ENCODE measurements at regions not wholly inside any gene's neighbourhood (a gene's known extent, or its start where the extent isn't known, plus 50 kb on each side); places are given as distances from the start of the nearest gene placed in this dataset.
"Not testable (repeated sequence)": the region's sequence is repeated elsewhere in the genome, so short reads cannot be mapped to it uniquely, and the experiment has no call there.

DNA sequence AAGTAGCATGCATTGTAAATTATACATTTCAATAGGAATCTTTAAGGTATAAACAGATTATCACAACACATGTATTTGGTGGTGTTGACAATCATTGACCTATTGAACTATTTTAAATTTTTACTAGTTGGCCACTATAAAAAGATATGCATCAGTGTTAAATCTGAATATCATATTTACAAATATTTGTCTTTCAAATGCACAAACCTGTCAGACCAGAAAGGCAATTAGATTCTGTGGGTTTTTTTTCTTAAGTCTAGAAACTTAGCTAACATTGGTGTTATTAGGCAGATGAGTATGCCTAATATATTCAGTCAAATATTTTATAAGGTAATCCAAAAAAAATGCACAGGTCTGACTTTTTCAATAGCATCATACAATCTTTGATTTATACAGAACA, 241.4 kb upstream of the DGKB start:
- no peak overlapping the region for H3K27ac Mint-ChIP-seq
- no peak for ATAC-seq
- H3K9me3 Mint-ChIP-seq = peaks cover 0 to 20% (median 2%) of the 10 kb centered on the region in 9 donors
- no peaks in the 10 kb centered on the region for H3K4me1 Mint-ChIP-seq
- H3K4me3 Mint-ChIP-seq = no peak overlapping the region
- no peak for DNase-seq
- POLR2A ChIA-PET = no interaction called here
- no peaks in the 10 kb centered on the region for H3K27me3 Mint-ChIP-seq
- no peaks in the 10 kb centered on the region for H3K36me3 Mint-ChIP-seq

DNA sequence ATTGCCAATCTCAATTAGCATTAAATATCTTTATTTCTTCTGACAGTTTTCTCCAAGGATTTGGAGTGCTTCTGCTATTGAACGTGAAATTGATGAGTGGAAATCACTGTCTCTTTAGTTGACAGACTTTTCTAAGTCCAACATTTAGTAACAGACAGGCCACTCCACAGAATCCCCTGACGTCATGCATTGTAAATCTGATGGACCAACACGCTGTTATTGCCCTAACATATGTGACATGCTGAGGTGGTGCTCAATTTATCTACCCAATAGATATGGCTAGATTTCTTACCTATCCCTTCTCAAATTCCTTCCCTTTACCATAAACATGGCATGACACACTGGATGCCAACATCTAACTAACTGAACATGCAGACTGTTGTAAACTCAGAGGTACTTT, 240.6 kb upstream of the DGKB start:
- Mint-ChIP-seq H3K4me3 (no peak overlapping the region), H3K36me3 (no peaks in the 10 kb centered on the region), H3K27me3 (no peaks in the 10 kb centered on the region), H3K27ac (no peak overlapping the region), H3K9me3 (peaks cover 0 to 19% (median 0%) of the 10 kb centered on the region in 9 donors), H3K4me1 (no peaks in the 10 kb centered on the region)
- ATAC-seq (no peak), DNase-seq (no peak)
- POLR2A ChIA-PET = no interaction called here

- no peak for ATAC-seq
- H3K36me3 Mint-ChIP-seq = no peaks in the 10 kb centered on the region
- H3K4me1 Mint-ChIP-seq = no peaks in the 10 kb centered on the region
- H3K27ac Mint-ChIP-seq = no peak overlapping the region
- POLR2A ChIA-PET = no interaction called here
- H3K27me3 Mint-ChIP-seq = no peaks in the 10 kb centered on the region
- H3K9me3 Mint-ChIP-seq = peaks cover 0 to 17% (median 2%) of the 10 kb centered on the region in 9 donors
- no peak overlapping the region for H3K4me3 Mint-ChIP-seq
- DNase-seq = no peak
These were observed 237.9 kb upstream of the DGKB start for GRCh38 chr7:15140431-15140830.

GRCh38 chr7:15131661-15132060, 229.1 kb upstream of the DGKB start:
- Mint-ChIP-seq H3K4me1 (no peaks in the 10 kb centered on the region), H3K9me3 (peaks cover 0 to 4% (median 0%) of the 10 kb centered on the region in 9 donors), H3K27ac (no peak overlapping the region), H3K36me3 (no peaks in the 10 kb centered on the region), H3K27me3 (no peaks in the 10 kb centered on the region), H3K4me3 (no peak overlapping the region)
- DNase-seq = no peak
- ATAC-seq = no peak
- POLR2A ChIA-PET = no interaction called here

- ATAC-seq (no peak), DNase-seq (no peak)
- no peak overlapping the region for H3K27ac Mint-ChIP-seq
- H3K27me3 Mint-ChIP-seq = no peaks in the 10 kb centered on the region
- H3K4me3 Mint-ChIP-seq = no peak overlapping the region
- H3K4me1 Mint-ChIP-seq = no peaks in the 10 kb centered on the region
- peaks cover 0 to 3% (median 0%) of the 10 kb centered on the region in 9 donors for H3K9me3 Mint-ChIP-seq
- POLR2A ChIA-PET = no interaction called here
- no peaks in the 10 kb centered on the region for H3K36me3 Mint-ChIP-seq
These were observed 228.4 kb upstream of the DGKB start for GRCh38 chr7:15130666-15131541.

- H3K36me3 Mint-ChIP-seq = no peaks in the 10 kb centered on the region
- H3K27me3 Mint-ChIP-seq = no peaks in the 10 kb centered on the region
- peaks cover 0 to 3% (median 0%) of the 10 kb centered on the region in 9 donors for H3K9me3 Mint-ChIP-seq
- no peak for ATAC-seq
- H3K4me3 Mint-ChIP-seq = no peak overlapping the region
- no peak overlapping the region for H3K27ac Mint-ChIP-seq
- POLR2A ChIA-PET = no interaction called here
- H3K4me1 Mint-ChIP-seq = no peaks in the 10 kb centered on the region
- no peak for DNase-seq
These were observed 226.2 kb upstream of the DGKB start for GRCh38 chr7:15128716-15129115.

GRCh38 chr7:15126653-15127052, 224.1 kb upstream of the DGKB start:
- POLR2A ChIA-PET, H3K4me1 Mint-ChIP-seq, H3K27ac Mint-ChIP-seq, H3K36me3 Mint-ChIP-seq, ATAC-seq, DNase-seq, H3K4me3 Mint-ChIP-seq, H3K27me3 Mint-ChIP-seq: not testable (repeated sequence)
- peaks cover 0 to 18% (median 5%) of the 10 kb centered on the region in 9 donors for H3K9me3 Mint-ChIP-seq

- POLR2A ChIA-PET = no interaction called here
- ATAC-seq (no peak), DNase-seq (no peak)
- peaks cover 0 to 34% (median 7%) of the 10 kb centered on the region in 9 donors for H3K9me3 Mint-ChIP-seq
- H3K27me3 Mint-ChIP-seq = no peaks in the 10 kb centered on the region
- no peak overlapping the region for H3K27ac Mint-ChIP-seq
- no peaks in the 10 kb centered on the region for H3K4me1 Mint-ChIP-seq
- H3K4me3 Mint-ChIP-seq = no peak overlapping the region
- peaks cover 0 to 5% (median 0%) of the 10 kb centered on the region in 3 donors for H3K36me3 Mint-ChIP-seq
These were observed 221.3 kb upstream of the DGKB start for GRCh38 chr7:15123901-15124300.

- Mint-ChIP-seq H3K36me3 (no peaks in the 10 kb centered on the region), H3K27me3 (no peaks in the 10 kb centered on the region), H3K9me3 (peaks cover 0 to 13% (median 4%) of the 10 kb centered on the region in 9 donors), H3K4me3 (no peak overlapping the region), H3K27ac (no peak overlapping the region), H3K4me1 (no peaks in the 10 kb centered on the region)
- DNase-seq = no peak
- no peak for ATAC-seq
- POLR2A ChIA-PET = no interaction called here
These were observed 211.2 kb upstream of the DGKB start for GRCh38 chr7:15113752-15114151.

GRCh38 chr7:15105711-15106110, 203.2 kb upstream of the DGKB start:
- no peak overlapping the region for H3K27ac Mint-ChIP-seq
- H3K4me3 Mint-ChIP-seq = no peak overlapping the region
- ATAC-seq (no peak), DNase-seq (no peak)
- no peaks in the 10 kb centered on the region for H3K36me3 Mint-ChIP-seq
- H3K4me1 Mint-ChIP-seq = no peaks in the 10 kb centered on the region
- peaks cover 0 to 17% (median 9%) of the 10 kb centered on the region in 9 donors for H3K9me3 Mint-ChIP-seq
- no peaks in the 10 kb centered on the region for H3K27me3 Mint-ChIP-seq
- POLR2A ChIA-PET = no interaction called here

DNA sequence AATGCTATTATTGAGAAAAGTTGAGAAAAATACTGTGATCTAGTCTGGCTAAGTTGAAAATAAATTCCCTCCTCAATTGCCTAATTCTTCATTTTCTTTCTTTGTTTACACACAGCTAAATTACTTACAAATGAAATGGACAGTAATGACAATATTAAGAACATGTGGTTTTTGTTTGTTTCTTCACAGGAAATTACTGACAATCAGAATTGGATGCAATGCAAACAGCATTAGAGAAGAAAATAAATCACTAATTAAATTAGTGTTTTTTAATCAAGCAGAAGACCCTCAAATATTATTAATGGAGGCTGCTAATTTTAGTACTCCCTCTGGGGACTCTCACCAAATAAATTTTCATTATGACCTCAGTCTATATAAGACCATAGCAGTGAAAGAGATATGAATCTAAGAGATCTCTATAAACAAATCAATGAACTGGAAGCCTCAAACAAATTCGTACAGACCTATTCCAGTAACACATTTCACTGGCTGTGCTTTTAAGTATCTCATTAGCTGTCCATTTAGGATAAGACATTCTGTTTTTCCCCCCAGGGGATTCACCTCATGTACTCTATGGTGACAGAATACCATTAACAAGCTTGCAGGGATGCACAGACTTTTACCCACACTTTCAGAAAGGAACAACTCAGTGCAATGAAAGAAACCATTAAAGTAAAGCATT, 202.0 kb upstream of the DGKB start:
- no peak overlapping the region for H3K27ac Mint-ChIP-seq
- ATAC-seq = no peak
- peaks cover 0 to 17% (median 5%) of the 10 kb centered on the region in 9 donors for H3K9me3 Mint-ChIP-seq
- H3K36me3 Mint-ChIP-seq = no peaks in the 10 kb centered on the region
- no peaks in the 10 kb centered on the region for H3K4me1 Mint-ChIP-seq
- H3K4me3 Mint-ChIP-seq = no peak overlapping the region
- DNase-seq = no peak
- H3K27me3 Mint-ChIP-seq = no peaks in the 10 kb centered on the region
- POLR2A ChIA-PET = no interaction called here

- Mint-ChIP-seq H3K4me1 (no peaks in the 10 kb centered on the region), H3K4me3 (no peak overlapping the region), H3K9me3 (peaks cover 0 to 8% (median 0%) of the 10 kb centered on the region in 9 donors), H3K27ac (no peak overlapping the region), H3K27me3 (no peaks in the 10 kb centered on the region), H3K36me3 (no peaks in the 10 kb centered on the region)
- POLR2A ChIA-PET = no interaction called here
- ATAC-seq (no peak), DNase-seq (no peak)
These were observed 196.5 kb upstream of the DGKB start for GRCh38 chr7:15099074-15099473.

DNA sequence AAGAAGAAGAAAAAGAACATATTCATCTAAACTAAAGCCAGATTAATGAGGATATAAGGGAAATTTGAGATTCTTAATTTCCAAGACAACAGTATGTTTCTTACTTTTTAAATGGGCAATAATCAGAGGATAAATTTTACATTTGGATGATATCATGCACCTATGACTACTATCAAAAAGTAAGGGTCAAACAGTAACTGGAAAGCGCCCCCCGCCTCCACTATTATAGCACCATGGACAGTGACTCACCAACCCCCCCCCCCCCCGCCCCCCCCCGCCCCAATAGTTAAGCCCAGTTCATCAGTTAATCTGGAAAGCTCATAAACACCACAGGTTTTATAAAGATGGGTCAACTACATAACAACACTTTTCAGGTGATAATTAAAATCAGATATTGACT, 194.3 kb upstream of the DGKB start:
- POLR2A ChIA-PET = no interaction called here
- Mint-ChIP-seq H3K9me3 (peaks cover 0 to 8% (median 0%) of the 10 kb centered on the region in 9 donors), H3K4me1 (no peaks in the 10 kb centered on the region), H3K27ac (no peak overlapping the region), H3K36me3 (no peaks in the 10 kb centered on the region), H3K4me3 (no peak overlapping the region), H3K27me3 (no peaks in the 10 kb centered on the region)
- ATAC-seq (no peak), DNase-seq (no peak)
